H1 (cell line): ENCODE measurements at regions not wholly inside any gene's neighbourhood (a gene's known extent, or its start where the extent isn't known, plus 50 kb on each side); places are given as distances from the start of the nearest gene placed in this dataset.

Experiments
- CTCF ChIA-PET: fragments of 300-600 bp; sonication (Branson Sonifier 250); formaldehyde crosslinking; loops from one replicate; lab custom pipeline; 2021; ENCODE audit not compliant: partially characterized antibody; lab: Charles Lee
- POLR2A ChIA-PET: fragments of 300-600 bp; sonication (Branson Sonifier 250); formaldehyde crosslinking; loops from one replicate; lab custom pipeline; 2021; ENCODE audit warnings: inconsistent platforms; ENCODE audit not compliant: partially characterized antibody; lab: Charles Lee
- DNase-seq, 2 experiments: peaks; one replicate each; pipeline versions ENCODE4 v3.0.0 to v3.0.0-alpha.2; 2010 to 2022; ENCODE audit warnings: low spot score in 2 of 2, low read depth in 1 of 2, mixed read lengths in 1 of 2
- FAIRE-seq: peaks from 2 replicates; lab custom pipeline; 2011; peaks lifted over from hg19 to GRCh38; lab: Jason Lieb, UNC
- H2AFZ ChIP-seq: 2 replicates; pipeline ENCODE4 v1.8.1; 2012; ENCODE audit warnings: low read length, inconsistent platforms
- H2AK5ac ChIP-seq: 2 replicates; pipeline ENCODE4 v1.6.1; 2013; ENCODE audit warnings: low read depth, low read length
- H2BK120ac ChIP-seq: replicated peaks from 2 replicates; pipeline ENCODE3; 2013; ENCODE audit warnings: low read depth, low read length, inconsistent platforms
- H2BK12ac ChIP-seq: 2 replicates; pipeline ENCODE4 v1.6.1; 2013; ENCODE audit warnings: low read depth, low read length
- H2BK15ac ChIP-seq: 2 replicates; pipeline ENCODE4 v1.6.1; 2013; ENCODE audit warnings: low read length
- H2BK20ac ChIP-seq: 2 replicates; pipeline ENCODE4 v1.6.1; 2013; ENCODE audit warnings: low read length
- H2BK5ac ChIP-seq: 2 replicates; pipeline ENCODE4 v1.6.1; 2013; ENCODE audit warnings: low read depth, low read length
- H3K14ac ChIP-seq: 2 replicates; pipeline ENCODE4 v1.6.1; 2013; ENCODE audit warnings: inconsistent platforms; ENCODE audit not compliant: insufficient read length
- H3K18ac ChIP-seq: 2 replicates; pipeline ENCODE4 v1.6.1; 2013; ENCODE audit warnings: low read length; ENCODE audit errors: extremely low read depth
- H3K23ac ChIP-seq: 2 replicates; pipeline ENCODE4 v1.6.1; 2013; ENCODE audit warnings: inconsistent platforms; ENCODE audit not compliant: insufficient read length
- H3K23me2 ChIP-seq: 2 replicates; pipeline ENCODE4 v1.6.1; 2013; ENCODE audit warnings: low read depth, low read length
- H3K27ac ChIP-seq: 2 replicates; pipeline ENCODE4 v1.6.1; 2011; ENCODE audit warnings: low read depth, low read length, inconsistent platforms
- H3K27me3 ChIP-seq, 4 experiments: replicated peaks in 1 of 4; 1 replicate in 1 of 4; 2 replicates in 3 of 4; pipeline versions ENCODE4 v1.6.1 to v1.8.1; 2011 to 2013; ENCODE audit warnings: low read length in 3 of 4, mild to moderate bottlenecking in 3 of 4, inconsistent platforms in 2 of 4, mixed read lengths in 2 of 4, moderate library complexity in 1 of 4; ENCODE audit not compliant: control insufficient read depth in 3 of 4, insufficient read depth in 3 of 4; ENCODE audit errors: extremely low read depth in 1 of 4
- H3K36me3 ChIP-seq, 4 experiments: 2 replicates each; pipeline versions ENCODE4 v1.6.1 to v1.8.1; 2011 to 2013; ENCODE audit warnings: mild to moderate bottlenecking in 4 of 4, low read length in 3 of 4, moderate library complexity in 2 of 4, control low read depth in 1 of 4, inconsistent platforms in 1 of 4; ENCODE audit not compliant: insufficient read depth in 4 of 4, control insufficient read depth in 2 of 4
- H3K4ac ChIP-seq: replicated peaks from 2 replicates; pipeline ENCODE3; 2013; ENCODE audit warnings: low read length, low read depth, mixed read lengths, inconsistent platforms; ENCODE audit not compliant: insufficient read length
- H3K4me1 ChIP-seq, 4 experiments: replicated peaks in 1 of 4; 1 replicate in 1 of 4; 2 replicates in 3 of 4; pipeline versions ENCODE4 v1.6.1 to v1.8.1; 2011 to 2013; ENCODE audit warnings: low read length in 3 of 4, inconsistent platforms in 2 of 4, mixed read lengths in 1 of 4; ENCODE audit not compliant: insufficient read depth in 4 of 4, control insufficient read depth in 3 of 4
- H3K4me2 ChIP-seq, 2 experiments: 2 replicates each; pipeline versions ENCODE4 v1.6.1 to v1.8.1; 2011 to 2013; ENCODE audit warnings: low read depth in 2 of 2, low read length in 2 of 2, control low read depth in 1 of 2, inconsistent platforms in 1 of 2, mild to moderate bottlenecking in 1 of 2; ENCODE audit not compliant: insufficient read depth in 1 of 2
- H3K4me3 ChIP-seq, 4 experiments: fragments of 200-600, 300-600 bp in 1 of 4; sonication (generic), shearing (Covaris generic), sonication (Bioruptor Twin) in 1 of 4; 2 replicates each; pipeline versions ENCODE4 v1.5.1 to v1.8.1; 2011 to 2016; ENCODE audit warnings: low read length in 4 of 4, low read depth in 3 of 4, control low read depth in 2 of 4, inconsistent platforms in 2 of 4, mild to moderate bottlenecking in 2 of 4, mixed read lengths in 1 of 4, moderate library complexity in 1 of 4; ENCODE audit not compliant: insufficient read depth in 2 of 4; ENCODE audit errors: extremely low read depth in 1 of 4
- H3K56ac ChIP-seq: replicated peaks from 2 replicates; pipeline ENCODE3; 2013; ENCODE audit warnings: low read depth, mild to moderate bottlenecking, mixed read lengths, low read length, inconsistent platforms; ENCODE audit not compliant: insufficient read length
- H3K79me1 ChIP-seq: 2 replicates; pipeline ENCODE4 v1.6.1; 2013; ENCODE audit warnings: low read depth, low read length, control low read depth
- H3K79me2 ChIP-seq, 2 experiments: 2 replicates each; pipeline versions ENCODE4 v1.6.1 to v1.8.1; 2012 to 2013; ENCODE audit warnings: low read length in 2 of 2, mild to moderate bottlenecking in 2 of 2, inconsistent platforms in 1 of 2; ENCODE audit not compliant: insufficient read depth in 2 of 2, control insufficient read depth in 1 of 2
- H3K9ac ChIP-seq, 4 experiments: replicated peaks in 1 of 4; 1 replicate in 1 of 4; 2 replicates in 3 of 4; pipeline versions ENCODE4 v1.6.1 to v1.8.1; 2011 to 2013; ENCODE audit warnings: low read depth in 3 of 4, low read length in 3 of 4, control low read depth in 2 of 4, mild to moderate bottlenecking in 2 of 4, moderate library complexity in 2 of 4, inconsistent platforms in 1 of 4; ENCODE audit errors: extremely low read depth in 1 of 4
- H3K9me3 ChIP-seq, 2 experiments: 2 replicates each; pipeline versions ENCODE4 v1.6.1 to v1.8.1; 2012 to 2013; ENCODE audit warnings: mild to moderate bottlenecking in 2 of 2, moderate library complexity in 2 of 2, control low read depth in 1 of 2, inconsistent platforms in 1 of 2, low read depth in 1 of 2, low read length in 1 of 2, mixed read lengths in 1 of 2; ENCODE audit not compliant: insufficient read depth in 2 of 2
- H4K20me1 ChIP-seq, 2 experiments: replicated peaks in 1 of 2; 2 replicates each; pipeline versions ENCODE3 to v1.8.1; 2011 to 2013; ENCODE audit warnings: inconsistent platforms in 2 of 2, low read length in 2 of 2, mild to moderate bottlenecking in 1 of 2; ENCODE audit not compliant: insufficient read depth in 2 of 2, control insufficient read depth in 1 of 2
- H4K5ac ChIP-seq: 2 replicates; pipeline ENCODE4 v1.6.1; 2013; ENCODE audit warnings: low read length, low read depth, mixed read lengths, inconsistent platforms; ENCODE audit not compliant: insufficient read length
- H4K8ac ChIP-seq: 2 replicates; pipeline ENCODE4 v1.8.0; 2013; ENCODE audit warnings: mild to moderate bottlenecking, moderate library complexity, low read length, inconsistent platforms; ENCODE audit not compliant: insufficient read depth; ENCODE audit errors: extremely low read depth
- H4K91ac ChIP-seq: replicated peaks from 2 replicates; pipeline ENCODE3; 2013; ENCODE audit warnings: low read length, mixed read lengths, inconsistent platforms; ENCODE audit not compliant: insufficient read length
- CBX5 ChIP-seq: fragments of 300-800, 300-1000 bp; sonication (generic); IDR thresholded peaks from 2 replicates; pipeline ENCODE4 v1.7.1; 2016; ENCODE audit warnings: antibody characterized with exemption, low read length, low read depth
- GABPA ChIP-seq: IDR thresholded peaks from 2 replicates; pipeline ENCODE4 v1.6.1; 2011; ENCODE audit warnings: mild to moderate bottlenecking, low read length, moderate library complexity, borderline replicate concordance; ENCODE audit not compliant: insufficient read depth
- JUN ChIP-seq: IDR thresholded peaks from 2 replicates; pipeline ENCODE4 v1.6.1; 2011; ENCODE audit warnings: low read depth, mild to moderate bottlenecking, improper control_type of control experiment, low read length
- JUND ChIP-seq: IDR thresholded peaks from 2 replicates; pipeline ENCODE4 v1.6.1; 2011; ENCODE audit warnings: mild to moderate bottlenecking, improper control_type of control experiment, low read length
- KDM5A ChIP-seq: fragments of 200-600 bp; IDR thresholded peaks from 2 replicates; pipeline ENCODE4 v1.7.1; 2012; ENCODE audit warnings: mild to moderate bottlenecking, low read length, inconsistent platforms, mixed read lengths
- POLR2AphosphoS5 ChIP-seq: IDR thresholded peaks from 2 replicates; pipeline ENCODE4 v1.6.1; 2011; ENCODE audit warnings: low read depth, low read length
- SP1 ChIP-seq: IDR thresholded peaks from 2 replicates; pipeline ENCODE4 v1.6.1; 2011; ENCODE audit warnings: low read depth, low read length
- SP4 ChIP-seq: IDR thresholded peaks from 2 replicates; pipeline ENCODE4 v1.6.1; 2012; ENCODE audit warnings: low read length, inconsistent platforms
- TBP ChIP-seq: IDR thresholded peaks from 2 replicates; pipeline ENCODE4 v1.6.1; 2011; ENCODE audit warnings: low read depth, low read length, improper control_type of control experiment
- YY1 ChIP-seq: IDR thresholded peaks from 2 replicates; pipeline ENCODE4 v1.6.1; 2011; ENCODE audit warnings: low read depth, mild to moderate bottlenecking, low read length
- WGBS, 2 experiments: shearing (Covaris generic) in 1 of 2; methylation state at CpG; one replicate each; pipeline versions ENCODE4 v1.1.6 to v1.1.7; 2013 to 2015; ENCODE audit warnings: low lambda C conversion rate in 2 of 2, mixed read lengths in 2 of 2, inconsistent platforms in 1 of 2, low coverage in 1 of 2, missing lambda C conversion rate in 1 of 2; ENCODE audit not compliant: insufficient replicate concordance in 2 of 2, insufficient coverage in 1 of 2, insufficient read length in 1 of 2; ENCODE audit errors: extremely low coverage in 1 of 2, missing lambda C conversion rate in 1 of 2; 5-methylcytosine and 5-hydroxymethylcytosine counted together
- TF ChIP-seq, protein P1 (sequence below): IDR thresholded peaks from 2 replicates; pipeline ENCODE4 v1.6.1; 2012; ENCODE audit warnings: inconsistent platforms
- TF ChIP-seq, protein P2 (sequence below): IDR thresholded peaks from 2 replicates; pipeline ENCODE4 v1.6.1; 2011; ENCODE audit warnings: low read depth, mild to moderate bottlenecking, low read length; ENCODE audit not compliant: insufficient read depth

DNA sequence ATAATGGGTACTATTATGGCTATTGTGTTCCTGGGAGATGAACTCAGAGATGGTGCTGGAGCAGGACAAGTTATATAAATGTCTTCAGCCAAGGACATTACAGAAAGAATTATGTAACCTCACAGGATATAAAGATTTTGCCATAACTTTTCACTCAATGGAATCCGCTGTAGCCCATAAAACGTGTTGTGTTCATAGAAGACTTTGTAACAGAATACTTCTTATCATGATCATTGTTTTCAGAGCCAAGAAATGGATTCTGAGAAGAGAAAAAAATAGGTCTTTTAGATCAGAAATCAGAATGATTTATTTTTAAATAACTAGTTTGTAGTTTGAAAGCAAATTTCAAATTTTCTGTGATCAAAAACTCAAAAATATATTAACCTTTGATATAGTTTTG is 441.0 kb upstream of the TENM3 start:
- H4K8ac ChIP-seq, result no peak overlapping the region
- no peak overlapping the region for H3K4ac ChIP-seq
- no peak overlapping the region for H3K18ac ChIP-seq
- H4K5ac ChIP-seq, result no peak overlapping the region
- no peaks in the 10 kb centered on the region for H3K27me3 ChIP-seq
- no peak for FAIRE-seq
- no peaks in the 10 kb centered on the region for H3K79me2 ChIP-seq
- no peak overlapping the region for H2AK5ac ChIP-seq
- ChIA-PET CTCF (interaction anchor here (0.6 kb wide), 1 partner anchor 35 kb away, joined by 3 read pairs; no protein-coding TSS in a partner anchor), POLR2A (no interaction called here)
- H3K23me2 ChIP-seq, result no peaks in the 10 kb centered on the region
- H2BK12ac ChIP-seq, result no peak overlapping the region
- H3K79me1 ChIP-seq, result no peaks in the 10 kb centered on the region
- WGBS, 2 experiments, result 86% methylated on average over 2 of the region's 2 CpGs; no CpG with 5 or more reads in 1 of the 2 experiments
- H2BK5ac ChIP-seq, result no peak overlapping the region
- H3K56ac ChIP-seq, result no peak overlapping the region
- H3K4me2 ChIP-seq, result no peak overlapping the region
- no peak for DNase-seq
- H3K27ac ChIP-seq, result no peak overlapping the region
- no peaks in the 10 kb centered on the region for H3K4me1 ChIP-seq
- H3K36me3 ChIP-seq, result no peaks in the 10 kb centered on the region
- H4K91ac ChIP-seq, result no peak overlapping the region
- TF ChIP-seq CBX5 (no peak), GABPA (no peak), JUND (no peak), POLR2AphosphoS5 (no peak), YY1 (no peak), JUN (no peak), SP1 (no peak), SP4 (no peak), KDM5A (no peak), TBP (no peak)
- TF ChIP-seq, protein P1, sequence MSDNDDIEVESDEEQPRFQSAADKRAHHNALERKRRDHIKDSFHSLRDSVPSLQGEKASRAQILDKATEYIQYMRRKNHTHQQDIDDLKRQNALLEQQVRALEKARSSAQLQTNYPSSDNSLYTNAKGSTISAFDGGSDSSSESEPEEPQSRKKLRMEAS, result no peak
- TF ChIP-seq, protein P2, sequence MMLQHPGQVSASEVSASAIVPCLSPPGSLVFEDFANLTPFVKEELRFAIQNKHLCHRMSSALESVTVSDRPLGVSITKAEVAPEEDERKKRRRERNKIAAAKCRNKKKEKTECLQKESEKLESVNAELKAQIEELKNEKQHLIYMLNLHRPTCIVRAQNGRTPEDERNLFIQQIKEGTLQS, result no peak
- H2BK20ac ChIP-seq, result no peak overlapping the region
- no peak overlapping the region for H2BK15ac ChIP-seq
- H2AFZ ChIP-seq, result no peak overlapping the region
- no peak overlapping the region for H2BK120ac ChIP-seq
- no peaks in the 10 kb centered on the region for H4K20me1 ChIP-seq
- H3K9ac ChIP-seq, result no peak overlapping the region
- no peak overlapping the region for H3K14ac ChIP-seq
- no peak overlapping the region for H3K23ac ChIP-seq
- no peak overlapping the region for H3K4me3 ChIP-seq
- H3K9me3 ChIP-seq, result no peaks in the 10 kb centered on the region
